HepG2 (cell line): ENCODE measurements at regions not wholly inside any gene's neighbourhood (a gene's known extent, or its start where the extent isn't known, plus 50 kb on each side); places are given as distances from the start of the nearest gene placed in this dataset.
A peak's percentile ranks its signal among the peaks of the same experiment; 100 is the strongest.

Experiments
- ATF3 ChIP-seq: sonication (generic); formaldehyde crosslinking; IDR thresholded peaks from 2 replicates; pipeline ENCODE4 v1.4.0; 2020; ENCODE audit warnings: missing genetic modification reagents
- BCLAF1 ChIP-seq: fragments of 450-650 bp; IDR thresholded peaks from 2 replicates; pipeline ENCODE4 v1.6.1; 2017; ENCODE audit warnings: mild to moderate bottlenecking
- DBP ChIP-seq: sonication (generic); formaldehyde crosslinking; IDR thresholded peaks from 2 replicates; pipeline ENCODE4 v1.4.0; 2020; ENCODE audit warnings: missing genetic modification reagents; ENCODE audit errors: not compliant biosample characterization
- GATAD1 ChIP-seq: IDR thresholded peaks from 2 replicates; pipeline ENCODE4 v1.6.1; 2016; ENCODE audit warnings: missing genetic modification reagents, missing compliant biosample characterization
- MAF1 ChIP-seq: sonication (generic); formaldehyde crosslinking; IDR thresholded peaks from 2 replicates; pipeline ENCODE4 v1.5.0; 2020; ENCODE audit warnings: missing genetic modification reagents, borderline replicate concordance
- MLX ChIP-seq: IDR thresholded peaks from 2 replicates; pipeline ENCODE4 v1.6.1; 2016
- NCOA5 ChIP-seq: sonication (generic); formaldehyde crosslinking; IDR thresholded peaks from 2 replicates; pipeline ENCODE4 v1.4.0; 2020; ENCODE audit warnings: missing genetic modification reagents
- NKX3-1 ChIP-seq: sonication (generic); formaldehyde crosslinking; IDR thresholded peaks from 2 replicates; pipeline ENCODE4 v1.5.0; 2020; ENCODE audit warnings: missing genetic modification reagents
- NR2F2 ChIP-seq: IDR thresholded peaks from 2 replicates; pipeline ENCODE4 v1.6.1; 2012; ENCODE audit warnings: low read depth, inconsistent platforms, borderline replicate concordance
- PHF5A ChIP-seq: IDR thresholded peaks from one replicate; pipeline ENCODE4 v1.6.1; 2018; ENCODE audit warnings: low read depth, missing genetic modification reagents; ENCODE audit not compliant: unreplicated experiment
- PITX1 ChIP-seq: sonication (generic); formaldehyde crosslinking; IDR thresholded peaks from 2 replicates; pipeline ENCODE4 v1.5.1; 2020; ENCODE audit warnings: mild to moderate bottlenecking, missing genetic modification reagents
- PRPF4 ChIP-seq: fragments of 200-400 bp; formaldehyde crosslinking; IDR thresholded peaks from 2 replicates; pipeline ENCODE4 v1.6.1; 2016; ENCODE audit warnings: low read length, low read depth; ENCODE audit not compliant: poor library complexity, severe bottlenecking
- SAP130 ChIP-seq: IDR thresholded peaks from 2 replicates; pipeline ENCODE4 v1.6.1; 2016; ENCODE audit warnings: low read depth
- SOX5 ChIP-seq: IDR thresholded peaks from 2 replicates; pipeline ENCODE4 v1.6.1; 2016; ENCODE audit warnings: borderline replicate concordance
- TFAP4 ChIP-seq: sonication (generic); IDR thresholded peaks from 2 replicates; pipeline ENCODE4 v1.6.1; 2016; ENCODE audit warnings: low read depth, borderline replicate concordance
- TFDP2 ChIP-seq: sonication (generic); formaldehyde crosslinking; IDR thresholded peaks from 2 replicates; pipeline ENCODE4 v1.4.0; 2020; ENCODE audit warnings: missing genetic modification reagents
- ZNF124 ChIP-seq: sonication (generic); formaldehyde crosslinking; IDR thresholded peaks from 2 replicates; pipeline ENCODE4 v1.4.0; 2020; ENCODE audit warnings: missing genetic modification reagents
- ZNF609 ChIP-seq: sonication (generic); formaldehyde crosslinking; IDR thresholded peaks from 2 replicates; pipeline ENCODE4 v1.4.0; 2020; ENCODE audit warnings: mild to moderate bottlenecking, missing genetic modification reagents, borderline replicate concordance

- TF ChIP-seq ZNF609 (CRISPR knock-in tag) (peak; percentile 47; the same call in 1 of the 2 replicates), MLX (CRISPR knock-in tag) (peak; percentile 49; the same call in 1 of the 2 replicates), TFDP2 (CRISPR knock-in tag) (peak; percentile 32; the same call in 1 of the 2 replicates), MAF1 (CRISPR knock-in tag) (no peak), SOX5 (CRISPR knock-in tag) (peak; percentile 87; the same call in 1 of the 2 replicates), NR2F2 (0 out of 2 replicates have a peak, but pooled peaks have one; percentile 19), SAP130 (CRISPR knock-in tag) (peak; percentile 95), PRPF4 (no peak), PHF5A (no peak), TFAP4 (peak; percentile 29; the same call in 1 of the 2 replicates), BCLAF1 (no peak), NCOA5 (no peak), ATF3 (CRISPR knock-in tag) (no peak; the same call in 1 of the 2 replicates), ZNF124 (0 out of 2 replicates have a peak, but pooled peaks have one; percentile 73), PITX1 (CRISPR knock-in tag) (peak; percentile 67; the same call in 1 of the 2 replicates), GATAD1 (CRISPR knock-in tag) (0 out of 2 replicates have a peak, but pooled peaks have one; percentile 20), NKX3-1 (CRISPR knock-in tag) (no peak), DBP (no peak)
Observed at GRCh38 chr13:50187352-50188029, 172.2 kb downstream of the KCNRG start (continued).
